NCI-H82 (cell line): ENCODE measurements at regions not wholly inside any gene's neighbourhood (a gene's known extent, or its start where the extent isn't known, plus 50 kb on each side); places are given as distances from the start of the nearest gene placed in this dataset.
"Not testable (repeated sequence)": the region's sequence is repeated elsewhere in the genome, so short reads cannot be mapped to it uniquely, and the experiment has no call there.

ENCODE experiments used
- DNase-seq: peaks from one replicate; lab custom pipeline; 2025; lab: John Stamatoyannopoulos, UW

GRCh38 chr20:55530763-55531162 lies 474.6 kb downstream of the CBLN4 start:
- DNase-seq, result no peak

GRCh38 chr20:55528482-55528881 lies 476.8 kb downstream of the CBLN4 start:
- no peak for DNase-seq

DNA sequence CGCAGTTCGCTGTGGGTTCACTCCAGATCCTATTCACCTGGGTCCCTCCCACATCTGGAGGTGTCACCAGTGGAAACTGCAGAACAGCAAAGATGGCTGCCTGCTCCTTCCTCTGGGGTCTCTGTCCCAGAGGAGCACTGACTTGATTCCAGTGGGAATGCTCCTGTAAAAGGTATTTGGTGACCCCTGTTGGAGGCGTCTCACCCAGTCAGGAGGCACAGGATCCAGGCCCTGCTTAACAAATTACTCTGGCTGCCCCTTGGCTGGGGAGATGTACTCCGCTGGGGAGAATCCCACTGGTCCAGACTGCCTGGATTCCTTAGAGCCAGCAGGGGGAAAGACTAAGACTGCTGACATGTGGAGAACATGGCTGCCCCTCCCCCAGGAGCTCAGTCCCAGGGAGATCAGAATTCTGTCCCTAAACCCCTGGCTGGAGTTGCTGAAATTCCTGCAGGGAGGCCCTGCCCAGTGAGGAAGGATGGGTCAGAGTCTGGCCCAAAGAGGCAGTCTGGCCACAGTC lies 483.0 kb downstream of the CBLN4 start:
- no peak for DNase-seq

GRCh38 chr20:55517584-55517983 lies 487.7 kb downstream of the CBLN4 start:
- DNase-seq, result not testable (repeated sequence)

DNA sequence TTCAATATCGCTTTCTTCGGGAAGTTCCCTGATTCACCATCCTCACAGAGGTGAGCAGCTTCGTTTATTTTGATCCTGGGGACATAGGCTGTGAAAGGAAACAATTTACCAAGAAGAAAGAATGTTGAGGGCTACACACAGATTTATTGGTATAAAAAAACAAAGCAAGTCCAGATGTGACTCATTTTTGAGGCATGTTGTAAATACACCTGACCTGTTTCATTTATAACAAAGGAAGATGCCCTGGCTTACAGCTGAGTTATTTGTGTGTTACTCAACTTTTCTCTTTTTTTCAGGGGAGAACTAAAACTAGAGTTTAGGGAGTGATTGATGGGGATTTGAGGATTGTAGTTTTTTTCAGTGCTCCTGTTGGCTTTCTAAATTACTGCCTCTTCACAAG lies 489.5 kb downstream of the CBLN4 start:
- DNase-seq, result no peak

DNA sequence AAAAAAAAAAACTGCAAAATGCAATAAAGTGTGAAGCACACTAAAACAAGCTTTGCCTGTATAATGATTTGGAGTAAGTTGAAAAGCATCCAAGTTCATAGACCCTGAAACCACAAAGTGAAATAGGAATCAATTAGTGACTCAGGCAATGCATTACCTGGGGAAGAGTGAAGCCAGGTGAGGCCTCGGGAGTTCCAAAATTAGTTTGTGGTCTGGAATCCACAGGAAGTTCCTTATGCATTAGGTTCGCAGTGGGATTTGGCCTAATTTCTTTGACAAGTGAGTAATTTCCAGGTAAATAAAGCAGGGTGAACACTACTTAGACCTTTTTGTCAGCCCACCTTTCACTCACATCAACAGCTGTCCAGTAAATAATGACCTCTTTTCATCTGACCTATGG lies 490.8 kb downstream of the CBLN4 start:
- DNase-seq, result no peak

- no peak for DNase-seq
These were observed 491.4 kb downstream of the CBLN4 start for GRCh38 chr20:55513954-55514353.

DNA sequence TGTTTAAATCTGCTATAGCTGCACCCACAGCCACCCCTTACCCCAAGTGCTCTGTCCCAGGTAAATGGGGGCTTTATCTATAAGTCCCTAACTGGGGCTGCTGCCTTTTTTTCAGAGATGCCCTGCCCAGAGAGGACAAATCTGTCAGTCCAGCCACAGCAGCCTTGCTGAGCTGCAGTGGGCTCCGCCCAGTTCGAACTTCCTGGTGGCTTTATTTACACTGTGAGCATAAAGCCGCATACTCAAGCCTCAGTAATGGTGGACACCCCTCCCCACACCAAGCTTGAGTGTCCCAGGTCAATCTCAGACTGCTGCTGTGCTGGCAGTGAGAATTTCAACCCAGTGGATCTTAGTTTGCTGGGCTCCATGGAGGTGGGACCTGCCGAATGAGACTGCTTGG lies 505.2 kb downstream of the CBLN4 start:
- DNase-seq, result no peak

GRCh38 chr20:55488593-55488992 lies 516.7 kb downstream of the CBLN4 start:
- DNase-seq, result no peak

DNA sequence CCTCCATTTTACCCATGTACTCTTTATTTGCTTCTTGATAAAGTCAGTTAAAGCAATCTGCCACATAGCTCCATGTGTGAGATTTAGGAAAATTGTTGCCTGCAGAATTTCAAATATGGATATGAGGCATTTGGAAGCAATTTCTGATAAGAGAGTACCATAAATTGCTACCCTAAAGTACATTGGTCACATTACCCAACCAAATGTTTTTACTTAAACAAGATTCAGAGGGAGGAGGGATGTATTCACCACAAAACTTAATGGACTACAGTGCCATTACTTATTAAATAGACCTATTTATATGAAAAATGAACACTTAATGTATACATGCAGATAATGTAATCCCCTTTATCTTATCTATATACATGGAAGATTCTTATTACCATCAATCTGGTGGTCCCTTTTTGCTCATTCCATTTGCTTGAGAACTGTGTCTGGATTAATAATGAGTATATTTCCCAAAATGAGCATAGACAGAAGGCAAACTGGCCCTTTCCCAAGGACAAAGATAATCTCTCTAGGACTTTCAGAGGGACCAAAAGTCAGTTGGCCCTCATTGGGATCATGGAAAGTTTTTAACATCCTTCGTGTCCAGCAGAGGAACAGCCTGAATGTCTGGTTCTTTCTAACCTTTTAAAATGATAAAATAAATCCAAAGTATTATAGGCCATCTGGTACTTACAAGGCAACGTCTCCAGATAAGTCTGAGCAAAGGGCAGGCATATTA lies 526.4 kb downstream of the CBLN4 start:
- no peak for DNase-seq

DNA sequence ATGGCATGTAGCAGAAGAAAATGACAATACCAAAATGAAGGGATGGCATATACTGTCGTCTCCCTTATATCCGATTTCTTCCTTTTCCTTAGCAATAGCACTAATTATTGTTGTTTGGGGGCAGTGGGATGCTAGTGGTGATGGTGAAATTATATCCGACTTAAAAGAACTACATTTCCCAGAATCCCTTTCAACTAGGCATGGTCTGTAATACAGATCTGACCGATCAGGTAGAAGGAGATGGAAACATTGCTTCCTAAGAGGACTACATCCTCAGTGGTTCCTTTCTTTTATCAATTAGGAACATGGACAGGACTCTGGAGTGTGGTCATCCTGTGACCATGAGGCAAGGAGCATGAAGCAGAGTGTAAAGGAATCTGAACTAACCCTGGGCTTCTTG lies 532.6 kb downstream of the CBLN4 start:
- DNase-seq, result peak; percentile 65

GRCh38 chr20:55471052-55472006 lies 534.0 kb downstream of the CBLN4 start:
- DNase-seq, result peak; percentile 61

- peak; percentile 83 for DNase-seq
These were observed 536.2 kb downstream of the CBLN4 start for GRCh38 chr20:55469074-55469473.

- no peak for DNase-seq
These were observed 543.8 kb downstream of the CBLN4 start for GRCh38 chr20:55461519-55461918.

DNA sequence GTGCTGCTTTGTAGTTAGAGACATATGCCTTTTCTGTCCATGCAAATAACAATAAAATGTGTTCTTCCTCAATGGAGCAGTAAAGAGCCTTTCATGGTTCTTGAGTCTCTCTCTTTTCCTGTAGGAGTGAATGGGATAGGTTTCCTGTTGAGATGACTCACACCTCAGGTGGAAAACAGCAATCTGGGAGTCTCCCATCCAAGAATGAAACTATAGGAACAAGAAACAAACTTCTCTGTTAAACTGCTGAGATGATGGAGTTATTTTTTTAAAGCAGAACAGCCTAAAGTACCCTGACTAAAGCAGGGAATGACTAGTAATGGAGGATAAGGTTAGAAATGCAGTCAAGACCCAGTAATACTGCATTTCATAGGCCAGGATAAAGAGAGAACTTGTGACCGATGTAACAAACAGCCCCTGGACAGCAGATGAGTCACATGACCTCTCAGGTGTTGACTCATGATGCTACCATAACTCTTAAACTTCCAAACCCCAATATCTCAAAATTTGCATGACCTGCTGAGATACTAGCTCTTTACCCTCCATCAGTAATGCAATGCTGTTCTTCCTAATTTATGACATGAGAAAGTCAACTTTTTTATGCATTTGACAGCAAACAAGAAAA lies 548.9 kb downstream of the CBLN4 start:
- DNase-seq, result no peak

DNA sequence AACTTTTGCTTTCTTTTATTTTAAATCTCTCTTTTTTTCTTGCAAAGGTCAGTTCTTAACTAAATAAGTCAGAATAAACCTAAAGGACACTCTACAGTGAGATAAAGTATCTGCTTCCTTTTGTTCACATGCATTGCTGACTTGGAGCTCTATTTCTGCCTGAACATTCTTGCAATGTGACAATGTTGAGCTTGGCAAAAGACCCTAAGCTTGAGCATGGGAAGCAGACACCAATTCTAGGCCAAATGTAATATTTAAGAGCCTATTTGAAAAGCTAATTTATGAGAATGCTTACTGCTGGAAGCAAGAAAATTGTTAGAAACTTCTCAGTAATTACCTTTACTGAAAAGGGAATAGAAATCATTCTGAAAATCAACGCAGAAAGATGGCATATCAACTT lies 556.2 kb downstream of the CBLN4 start:
- no peak for DNase-seq

DNA sequence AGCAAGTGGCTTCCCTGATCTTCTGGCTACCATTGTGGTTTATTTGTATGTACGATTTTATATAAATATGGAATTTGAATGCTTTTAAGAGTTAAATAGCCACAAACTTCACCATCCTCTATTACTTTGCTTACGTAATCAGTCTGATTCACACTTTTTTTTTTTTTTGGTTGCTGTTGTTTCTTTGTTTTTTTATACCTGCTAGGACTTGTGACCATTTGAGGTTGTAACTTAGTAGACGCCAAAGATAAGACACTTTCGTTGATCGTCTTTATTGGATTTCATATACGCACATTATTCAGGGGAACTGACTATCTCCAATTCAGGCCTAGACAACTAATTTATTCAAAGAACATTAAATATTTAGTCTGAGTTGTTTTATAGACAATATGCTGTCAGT lies 559.0 kb downstream of the CBLN4 start:
- no peak for DNase-seq

DNA sequence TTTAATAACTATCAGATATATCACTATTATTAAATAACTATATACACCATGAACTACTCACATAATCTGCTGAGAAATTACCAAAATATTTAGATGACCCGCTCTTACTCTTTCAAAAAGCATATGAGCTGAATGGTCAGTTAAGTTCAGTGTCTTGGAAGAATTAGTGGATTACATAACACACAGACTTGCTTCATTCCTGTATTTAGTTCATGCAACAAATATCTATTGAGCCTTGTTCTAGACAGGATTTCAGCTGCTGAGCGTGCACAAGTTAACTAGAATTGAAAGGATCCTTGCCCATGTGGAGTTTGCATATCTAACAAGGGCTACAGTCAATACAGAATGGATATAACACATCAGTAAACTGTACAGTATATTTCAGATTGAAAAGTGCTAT lies 566.2 kb downstream of the CBLN4 start:
- no peak for DNase-seq

DNA sequence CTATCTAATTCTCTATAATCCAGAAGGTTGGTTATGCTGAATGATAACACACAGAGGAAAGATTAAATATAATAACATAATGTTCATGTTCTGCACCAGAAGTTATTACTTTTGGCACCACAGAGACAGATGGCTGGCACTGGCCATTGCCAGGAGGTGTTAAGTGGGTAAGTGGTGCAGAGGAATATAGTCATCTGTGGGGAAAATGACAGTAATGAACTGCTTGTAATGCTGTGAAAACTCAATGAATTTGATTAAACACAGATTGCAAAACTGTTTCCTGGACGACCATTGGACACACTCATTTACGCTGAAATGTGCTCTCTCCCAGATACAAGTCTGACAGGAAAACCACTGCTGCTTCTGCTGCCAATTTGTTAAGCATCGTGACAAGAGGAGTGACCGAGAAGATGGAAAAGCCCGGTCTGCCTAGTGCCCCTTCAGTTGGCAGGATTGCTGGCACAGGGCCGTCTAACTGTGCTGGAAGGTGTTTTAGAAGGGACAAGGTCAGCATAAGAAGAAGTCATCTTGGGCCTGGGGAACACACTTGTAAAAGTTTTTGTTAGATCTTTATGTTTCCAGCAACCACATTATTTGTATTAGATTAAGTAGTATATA lies 567.4 kb downstream of the CBLN4 start:
- DNase-seq, result no peak

DNA sequence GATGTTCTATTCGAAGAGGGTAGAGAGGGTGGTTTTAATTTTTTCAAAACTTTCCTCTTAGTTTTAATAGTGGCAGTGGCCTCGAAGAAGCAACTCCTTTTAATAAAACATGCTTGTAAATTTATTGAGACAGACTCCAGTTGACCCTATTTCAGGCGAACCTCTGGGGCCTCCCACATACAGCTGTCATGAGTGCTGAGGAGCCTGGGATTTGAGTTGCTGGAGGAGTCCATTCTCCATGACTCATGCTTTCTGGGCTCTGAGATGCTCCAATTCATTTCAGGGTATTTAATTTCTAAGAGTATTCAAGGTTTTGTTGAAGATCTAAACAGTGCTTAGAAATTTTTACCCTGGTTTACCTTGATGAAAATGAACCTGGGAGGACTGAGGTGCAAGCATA lies 580.4 kb downstream of the CBLN4 start:
- DNase-seq, result peak; percentile 10

DNA sequence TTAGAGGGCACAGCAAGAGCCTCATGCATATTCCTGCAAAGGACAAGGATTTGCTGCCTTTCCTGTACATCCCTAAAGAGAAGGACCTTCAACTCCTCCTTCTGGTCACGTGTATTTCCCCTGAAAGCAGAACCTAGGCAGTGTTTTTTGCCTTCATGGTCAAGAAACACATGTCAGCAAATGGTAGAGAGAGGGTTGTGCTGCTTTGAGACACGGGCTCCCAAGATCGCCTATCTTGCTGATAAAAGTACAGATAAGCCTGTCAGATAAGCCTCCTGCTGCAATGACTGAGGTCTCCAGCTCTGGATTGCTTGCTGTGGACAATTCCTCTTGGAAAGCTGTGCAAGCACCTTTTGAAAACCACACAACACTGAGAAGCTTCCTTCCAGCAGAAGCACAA lies 580.8 kb downstream of the CBLN4 start:
- peak; percentile 19 for DNase-seq

GRCh38 chr20:55417836-55418235 lies 587.5 kb downstream of the CBLN4 start:
- DNase-seq, result peak; percentile 13
